ENCODE measurements at regions not wholly inside any gene's neighbourhood (a gene's known extent, or its start where the extent isn't known, plus 50 kb on each side); places are given as distances from the start of the nearest gene placed in this dataset.

DNA sequence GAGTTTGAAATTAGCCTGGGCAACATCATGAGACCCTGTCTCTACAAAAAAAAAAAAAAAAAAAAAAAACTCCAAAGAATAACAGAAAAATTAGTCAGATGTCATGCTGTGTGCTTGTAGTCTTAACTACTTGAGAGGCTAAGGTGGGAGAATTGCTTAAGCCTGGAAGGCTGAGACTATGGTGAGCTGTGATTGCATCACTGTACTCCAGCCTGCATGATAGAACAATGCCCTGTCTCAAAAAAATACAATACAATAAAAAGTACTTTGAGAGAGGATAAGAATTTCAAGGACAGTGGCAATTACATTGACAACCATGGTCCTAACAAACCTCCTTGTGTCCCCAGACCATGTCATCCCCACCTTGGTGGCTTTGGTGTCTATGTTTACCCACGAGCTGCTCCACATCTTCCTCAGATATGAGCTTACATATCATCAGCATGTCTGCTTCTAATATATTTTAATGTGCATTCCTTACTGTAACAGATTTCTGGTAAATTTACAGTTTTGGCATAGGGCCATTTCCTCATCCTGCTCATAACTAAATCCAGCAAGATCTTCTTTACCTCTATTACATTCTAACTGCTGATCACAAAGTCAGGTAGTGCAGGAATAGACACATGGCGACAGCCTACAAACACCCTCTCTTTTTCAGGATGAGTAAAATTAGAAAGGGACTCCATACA lies 437.7 kb upstream of the HNRNPA3 start:
- TF ChIP-seq POLR2A (IDR thresholded peaks at IDR 0.05): no peak
- TF ChIP-seq EP300 (IDR thresholded peaks at IDR 0.05): no peak
- TF ChIP-seq, protein P1, sequence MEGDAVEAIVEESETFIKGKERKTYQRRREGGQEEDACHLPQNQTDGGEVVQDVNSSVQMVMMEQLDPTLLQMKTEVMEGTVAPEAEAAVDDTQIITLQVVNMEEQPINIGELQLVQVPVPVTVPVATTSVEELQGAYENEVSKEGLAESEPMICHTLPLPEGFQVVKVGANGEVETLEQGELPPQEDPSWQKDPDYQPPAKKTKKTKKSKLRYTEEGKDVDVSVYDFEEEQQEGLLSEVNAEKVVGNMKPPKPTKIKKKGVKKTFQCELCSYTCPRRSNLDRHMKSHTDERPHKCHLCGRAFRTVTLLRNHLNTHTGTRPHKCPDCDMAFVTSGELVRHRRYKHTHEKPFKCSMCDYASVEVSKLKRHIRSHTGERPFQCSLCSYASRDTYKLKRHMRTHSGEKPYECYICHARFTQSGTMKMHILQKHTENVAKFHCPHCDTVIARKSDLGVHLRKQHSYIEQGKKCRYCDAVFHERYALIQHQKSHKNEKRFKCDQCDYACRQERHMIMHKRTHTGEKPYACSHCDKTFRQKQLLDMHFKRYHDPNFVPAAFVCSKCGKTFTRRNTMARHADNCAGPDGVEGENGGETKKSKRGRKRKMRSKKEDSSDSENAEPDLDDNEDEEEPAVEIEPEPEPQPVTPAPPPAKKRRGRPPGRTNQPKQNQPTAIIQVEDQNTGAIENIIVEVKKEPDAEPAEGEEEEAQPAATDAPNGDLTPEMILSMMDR (IDR thresholded peaks at IDR 0.05): no peak
- TF ChIP-seq POLR2AphosphoS5 (IDR thresholded peaks at IDR 0.05): no peak
- no peak overlapping the region for H3K27ac ChIP-seq
- 53 to 78% (median 70%) methylated on average over 2 of the region's 2 CpGs for WGBS, 5 donors

DNA sequence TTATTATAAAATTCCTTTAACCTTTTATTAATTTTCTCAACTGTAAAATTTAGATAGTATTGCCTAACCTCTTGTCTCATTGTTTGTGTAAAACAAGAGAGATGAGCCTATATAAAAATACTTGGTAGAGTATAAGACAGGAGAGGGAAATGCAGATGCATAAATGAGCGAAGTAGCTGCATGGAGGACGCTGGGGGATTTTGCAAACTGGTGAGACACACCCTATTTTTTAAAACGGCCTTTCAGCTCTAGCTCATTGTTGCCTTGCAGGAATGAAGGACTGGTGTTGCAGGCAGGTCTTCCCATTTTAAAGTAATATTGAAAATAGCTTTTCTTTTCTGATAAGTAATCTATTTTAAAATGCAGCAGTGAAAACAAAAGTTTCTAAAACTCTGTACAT lies 435.3 kb upstream of the HNRNPA3 start:
- WGBS, 5 donors: 64 to 74% (median 68%) methylated on average over 3 of the region's 3 CpGs
- TF ChIP-seq POLR2A (IDR thresholded peaks at IDR 0.05) (no peak), POLR2AphosphoS5 (IDR thresholded peaks at IDR 0.05) (no peak), EP300 (IDR thresholded peaks at IDR 0.05) (no peak)
- TF ChIP-seq, protein P1 (IDR thresholded peaks at IDR 0.05): no peak

More for the DNA sequence above, 437.7 kb upstream of the HNRNPA3 start:
- peaks cover 0 to 18% (median 10%) of the 10 kb centered on the region in 4 donors for H3K9me3 ChIP-seq
- intact Hi-C loops (cut with DNase I; ENCODE audit: low total_unique reads): no loop called here
- H3K27me3 ChIP-seq: peaks cover 0 to 7% (median 0%) of the 10 kb centered on the region in 3 donors
- H3K4me1 ChIP-seq: no peaks in the 10 kb centered on the region
- DNase-seq: no peak
- no peaks in the 10 kb centered on the region for H3K36me3 ChIP-seq
- H3K4me3 ChIP-seq: no peak overlapping the region

DNA sequence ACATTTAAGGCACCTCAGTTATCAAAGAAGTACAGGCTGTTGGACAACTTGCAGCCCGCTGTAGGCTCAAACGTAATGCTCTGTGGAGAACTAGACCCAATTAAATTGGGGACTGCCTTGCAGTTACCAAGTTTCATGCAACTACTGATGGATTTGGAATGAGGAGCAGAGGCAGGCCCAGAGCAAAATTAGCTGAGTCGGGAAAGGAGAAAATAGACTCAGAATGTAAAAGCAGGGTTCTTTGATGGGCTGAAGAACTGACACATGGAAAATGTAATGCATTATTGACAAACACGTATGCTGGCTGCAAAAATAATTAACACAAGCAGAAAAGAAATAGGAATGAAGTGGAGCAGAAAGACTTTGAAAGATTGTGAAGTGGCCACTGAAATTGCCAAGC lies 432.7 kb upstream of the HNRNPA3 start:
- TF ChIP-seq POLR2AphosphoS5 (IDR thresholded peaks at IDR 0.05) (no peak), POLR2A (IDR thresholded peaks at IDR 0.05) (no peak), EP300 (IDR thresholded peaks at IDR 0.05) (no peak)
- TF ChIP-seq, protein P1 (IDR thresholded peaks at IDR 0.05): no peak
- Histone ChIP-seq H3K4me1 (no peaks in the 10 kb centered on the region), H3K36me3 (no peaks in the 10 kb centered on the region), H3K27ac (no peak overlapping the region), H3K9me3 (peaks cover 0 to 3% (median 0%) of the 10 kb centered on the region in 4 donors), H3K4me3 (no peak overlapping the region), H3K27me3 (no peaks in the 10 kb centered on the region)
- intact Hi-C loops (cut with DNase I; ENCODE audit: low total_unique reads): no loop called here
- WGBS, 5 donors: 87 to 98% (median 91%) methylated on average over 4 of the region's 4 CpGs
- DNase-seq: no peak

More for the DNA sequence above, 435.3 kb upstream of the HNRNPA3 start:
- Histone ChIP-seq H3K9me3 (peaks cover 0 to 14% (median 12%) of the 10 kb centered on the region in 4 donors), H3K36me3 (no peaks in the 10 kb centered on the region), H3K27me3 (peaks cover 0 to 7% (median 0%) of the 10 kb centered on the region in 3 donors), H3K27ac (no peak overlapping the region), H3K4me1 (no peaks in the 10 kb centered on the region), H3K4me3 (no peak overlapping the region)
- DNase-seq: no peak
- intact Hi-C loops (cut with DNase I; ENCODE audit: low total_unique reads): no loop called here

DNA sequence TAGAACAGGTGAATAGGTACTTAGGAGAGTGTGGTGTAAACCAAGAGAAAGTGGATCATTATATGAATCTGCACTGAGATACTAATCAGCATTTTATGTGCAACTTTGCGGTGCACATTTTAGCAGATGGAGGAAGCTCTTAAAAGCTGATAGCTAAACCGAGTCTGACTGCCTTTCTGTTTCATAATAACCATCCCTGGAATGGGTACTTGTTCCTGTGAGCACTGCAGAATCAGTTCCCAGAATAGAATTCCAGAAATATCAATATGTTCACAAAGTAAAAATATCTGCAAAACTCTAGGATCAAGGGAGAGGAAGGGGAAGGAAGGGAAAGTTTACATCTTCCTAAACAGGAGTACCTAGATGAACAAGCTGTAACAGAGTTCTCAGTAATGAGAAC lies 432.2 kb upstream of the HNRNPA3 start:
- Histone ChIP-seq H3K27me3 (no peaks in the 10 kb centered on the region), H3K9me3 (peaks cover 0 to 3% (median 0%) of the 10 kb centered on the region in 4 donors), H3K27ac (no peak overlapping the region), H3K4me3 (no peak overlapping the region), H3K36me3 (no peaks in the 10 kb centered on the region), H3K4me1 (no peaks in the 10 kb centered on the region)
- 78 to 91% (median 82%) methylated on average over 2 of the region's 2 CpGs for WGBS, 5 donors
- intact Hi-C loops (cut with DNase I; ENCODE audit: low total_unique reads): no loop called here
- TF ChIP-seq, protein P1 (IDR thresholded peaks at IDR 0.05): no peak
- TF ChIP-seq EP300 (IDR thresholded peaks at IDR 0.05): no peak
- no peak for DNase-seq

Data from stomach (tissue), 8 donors.